ENCODE measurements at regions not wholly inside any gene's neighbourhood (a gene's known extent, or its start where the extent isn't known, plus 50 kb on each side); places are given as distances from the start of the nearest gene placed in this dataset.

- no peak for DNase-seq
Observed at GRCh38 chr12:92574911-92575570, 127.7 kb upstream of the PLEKHG7 start.

DNA sequence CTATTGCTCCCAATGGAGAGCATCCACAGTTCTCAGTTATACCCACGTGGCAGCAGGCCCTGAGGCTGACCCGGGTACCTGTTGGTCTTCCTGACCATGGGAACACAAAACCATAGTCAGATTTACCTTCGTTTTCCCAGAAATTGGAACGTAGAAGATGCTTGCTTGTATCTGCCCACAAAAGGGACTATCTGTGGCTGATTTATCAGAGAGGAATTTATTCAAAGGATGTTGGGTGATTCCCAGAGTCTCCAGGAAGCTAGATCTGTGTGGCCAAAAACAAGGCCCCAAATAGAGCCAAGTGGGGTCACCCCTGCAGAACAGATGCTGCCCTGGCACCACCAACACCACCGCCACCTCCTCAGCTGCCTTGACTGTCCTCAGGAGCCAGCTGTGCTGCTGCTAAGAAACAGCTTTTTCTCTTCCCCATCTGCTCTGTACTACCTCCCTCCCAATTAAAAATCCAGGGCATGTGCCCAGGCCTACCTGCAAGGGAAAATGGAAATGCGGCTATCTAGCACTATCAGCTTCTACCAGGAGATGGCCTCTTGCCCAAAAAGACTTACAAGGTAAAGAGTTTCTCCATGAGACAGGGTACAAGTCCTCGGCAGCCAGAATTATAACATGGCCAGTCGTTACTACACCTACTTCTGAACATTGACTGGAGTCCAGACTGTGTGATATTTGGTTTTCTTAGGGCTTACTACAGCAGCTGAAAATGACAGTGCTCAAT, 128.6 kb upstream of the PLEKHG7 start:
- DNase-seq = peak; percentile 60 to 84

GRCh38 chr12:92573104-92573503, 129.7 kb upstream of the PLEKHG7 start:
- DNase-seq = no peak

DNA sequence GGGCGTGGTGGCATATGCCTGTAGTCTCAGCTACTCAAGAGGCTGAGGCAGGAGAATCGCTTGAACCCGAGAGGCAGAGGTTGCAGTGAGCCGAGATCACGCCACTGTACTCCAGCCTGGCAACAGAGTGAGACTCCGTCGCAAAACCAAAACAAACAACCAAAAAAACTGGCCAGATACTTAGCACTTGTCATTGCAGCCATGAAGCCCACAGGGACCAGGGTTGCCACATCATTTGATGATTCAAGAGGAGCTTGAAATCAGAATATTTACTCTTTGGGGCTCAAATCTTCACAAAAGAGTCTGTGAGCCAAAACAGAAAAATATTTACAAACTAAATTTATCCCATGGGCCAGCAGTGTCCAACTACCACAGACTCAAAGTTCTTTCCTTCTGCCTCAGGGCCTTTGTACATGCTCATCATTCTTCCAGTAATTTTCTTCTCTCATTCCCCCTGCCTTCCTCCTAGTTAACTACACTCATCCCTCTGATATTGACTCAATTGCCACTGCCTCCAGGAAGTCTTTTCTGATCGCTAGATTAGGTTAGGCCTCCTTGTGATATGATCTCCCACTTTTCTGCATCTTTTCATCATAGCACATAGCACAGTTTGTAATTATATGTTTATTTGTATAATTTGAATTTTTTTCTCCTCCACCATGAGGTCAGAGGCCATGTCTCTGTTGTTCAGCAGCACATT, 130.8 kb upstream of the PLEKHG7 start:
- DNase-seq = no peak

DNA sequence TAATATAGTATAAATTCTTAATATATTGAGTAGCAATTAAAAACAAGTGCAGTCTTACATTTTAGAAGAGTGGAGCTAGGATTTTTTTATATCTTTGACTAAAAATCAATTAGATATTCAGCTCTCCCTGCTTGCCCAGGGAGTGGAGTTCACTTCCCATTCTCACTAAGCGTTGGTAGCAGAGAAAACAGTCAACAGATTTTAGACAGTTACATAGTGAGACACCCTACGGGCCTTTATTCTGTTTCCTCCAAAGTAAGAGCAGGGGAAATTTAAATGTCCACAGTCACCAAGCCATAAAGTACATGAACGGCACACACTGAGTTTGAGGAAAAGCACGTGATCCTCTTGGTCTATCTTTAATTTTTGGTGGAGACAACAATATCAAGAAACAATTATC, 131.6 kb upstream of the PLEKHG7 start:
- DNase-seq = no peak

GRCh38 chr12:92570056-92570753, 132.6 kb upstream of the PLEKHG7 start:
- peak; percentile 89 to 95 for DNase-seq

- no peak for DNase-seq
Observed at GRCh38 chr12:92568691-92569090, 134.1 kb upstream of the PLEKHG7 start.

DNA sequence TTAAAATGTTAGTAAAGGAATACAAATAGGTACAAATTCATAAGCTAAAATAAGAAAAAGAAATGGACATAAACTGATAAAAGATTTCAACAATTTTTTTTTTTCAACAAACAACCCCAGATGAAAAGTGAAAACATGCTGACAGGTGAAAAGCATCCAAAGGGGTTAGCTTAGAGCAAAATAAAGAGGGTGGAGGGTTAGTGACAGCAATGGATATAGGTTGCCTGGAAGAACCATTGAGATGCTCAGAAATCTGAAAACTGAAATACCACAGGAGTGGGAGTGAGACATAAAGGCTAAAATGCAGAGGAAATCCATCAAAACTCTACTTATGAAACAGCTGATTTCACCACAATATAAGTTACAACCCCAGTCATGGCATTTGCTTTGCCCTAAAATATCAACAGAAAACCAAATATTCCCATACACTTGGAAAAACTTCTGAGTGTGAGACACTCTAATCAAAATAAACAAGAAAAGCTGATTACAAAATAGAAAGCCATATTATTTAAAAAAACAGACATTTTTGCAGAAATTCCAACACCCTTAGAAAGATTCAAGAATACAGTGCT, 136.3 kb upstream of the PLEKHG7 start:
- DNase-seq = no peak

- DNase-seq = no peak
Observed at GRCh38 chr12:92563819-92564218, 139.0 kb upstream of the PLEKHG7 start.

DNA sequence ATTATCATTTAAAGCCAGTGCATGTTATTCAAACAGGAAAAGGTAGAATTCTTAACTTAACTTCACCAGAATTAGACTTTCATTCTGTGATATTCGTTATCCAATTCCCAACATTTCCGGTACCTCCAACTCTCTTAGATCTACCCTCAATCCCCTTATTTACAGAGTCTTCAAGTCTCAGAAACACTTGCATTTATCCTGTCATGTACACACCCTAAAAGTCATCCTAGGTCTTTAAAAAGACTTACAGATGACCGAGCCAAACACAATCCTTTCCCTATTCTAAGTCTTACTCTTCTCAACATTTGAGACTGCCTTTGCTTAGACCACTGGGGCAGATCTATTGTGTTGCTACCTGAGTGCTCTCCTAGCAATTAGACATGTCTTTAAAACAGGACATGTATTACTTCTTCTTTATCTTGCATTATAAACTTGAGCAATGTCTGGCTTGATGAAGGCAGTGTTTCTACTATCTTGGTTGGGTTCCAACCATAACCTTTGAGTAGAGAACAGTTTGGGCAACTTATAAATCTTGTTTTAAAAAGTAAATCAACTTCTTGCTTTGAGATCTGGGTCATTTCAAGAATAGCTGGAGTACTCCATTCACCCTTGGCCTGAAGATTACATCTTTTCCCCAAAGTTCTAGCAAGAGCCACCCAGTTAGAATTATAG, 140.6 kb upstream of the PLEKHG7 start:
- DNase-seq = no peak

- no peak for DNase-seq
Observed at GRCh38 chr12:92561543-92561899, 141.3 kb upstream of the PLEKHG7 start.

- DNase-seq = no peak
Observed at GRCh38 chr12:92560713-92561542, 141.9 kb upstream of the PLEKHG7 start.

DNA sequence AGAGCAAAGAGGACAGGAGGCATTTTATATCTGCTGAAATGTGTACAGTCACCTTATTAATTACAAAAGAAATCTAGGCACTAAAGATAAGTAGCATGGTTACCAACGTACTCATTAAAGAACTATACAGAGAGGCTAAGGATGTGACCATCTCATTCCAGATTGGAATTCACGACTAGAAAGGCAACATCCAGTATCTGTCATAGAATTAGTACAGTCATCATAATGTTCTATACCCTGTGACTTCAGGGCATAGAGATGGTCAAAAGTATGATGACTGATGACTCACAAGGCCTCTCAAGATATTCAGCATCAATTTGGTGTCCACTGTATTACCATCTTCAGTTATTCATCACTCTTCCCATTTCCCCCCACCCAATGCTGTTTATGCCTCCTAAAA, 144.0 kb upstream of the PLEKHG7 start:
- no peak for DNase-seq

- no peak for DNase-seq
Observed at GRCh38 chr12:92558215-92558773, 144.5 kb upstream of the PLEKHG7 start.

DNA sequence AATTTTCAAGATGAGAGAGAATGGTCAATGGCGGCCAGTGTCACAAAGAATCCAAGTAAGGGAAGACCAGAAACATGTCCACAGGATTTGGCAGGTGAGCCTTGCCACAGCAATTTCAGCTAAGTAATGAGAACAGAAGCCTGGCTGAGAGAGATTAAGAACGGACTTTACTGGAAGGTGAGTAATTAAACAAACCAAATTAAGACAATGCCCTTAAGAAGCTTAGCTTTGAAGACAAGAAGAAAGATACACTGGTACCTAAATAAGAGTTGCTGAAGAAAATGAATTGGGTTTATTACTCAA, 145.4 kb upstream of the PLEKHG7 start:
- no peak for DNase-seq

DNA sequence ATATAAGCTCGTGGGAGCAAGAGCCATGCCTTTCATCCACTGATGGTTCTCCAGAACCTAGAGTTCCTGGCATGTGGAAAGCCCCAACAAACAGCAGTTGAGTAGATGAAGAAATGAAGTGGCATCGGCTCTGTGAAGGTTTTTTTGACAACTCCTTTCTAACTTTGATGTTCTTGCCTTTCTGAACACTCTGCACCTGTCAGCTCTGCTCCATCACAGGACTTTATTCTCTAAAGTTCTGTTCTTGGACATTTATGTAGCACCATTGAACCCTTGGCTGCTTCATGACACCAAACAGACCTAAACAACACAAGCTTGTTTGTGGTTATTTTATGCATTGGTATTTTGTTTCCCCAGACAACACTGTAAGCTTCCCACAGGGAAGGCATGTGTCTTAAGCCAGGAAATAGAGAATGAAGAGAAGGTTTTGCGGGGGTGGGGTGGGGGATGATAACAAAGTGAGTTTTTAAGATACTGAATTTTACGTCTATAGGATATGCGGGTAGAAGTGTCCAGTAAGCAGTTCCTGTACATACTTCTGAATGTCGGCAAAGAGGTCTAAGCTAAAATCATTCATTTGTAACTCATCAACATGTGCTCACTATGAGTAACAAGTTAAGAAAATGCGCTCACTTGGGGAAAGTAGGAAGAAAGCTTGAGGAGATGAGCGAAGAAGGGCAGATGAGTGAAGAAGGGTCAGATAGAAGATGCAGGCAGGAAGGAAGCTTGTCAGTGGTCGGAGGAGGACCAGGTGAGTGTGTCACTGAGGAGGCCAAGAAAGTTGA, 146.0 kb upstream of the PLEKHG7 start:
- DNase-seq = no peak

DNA sequence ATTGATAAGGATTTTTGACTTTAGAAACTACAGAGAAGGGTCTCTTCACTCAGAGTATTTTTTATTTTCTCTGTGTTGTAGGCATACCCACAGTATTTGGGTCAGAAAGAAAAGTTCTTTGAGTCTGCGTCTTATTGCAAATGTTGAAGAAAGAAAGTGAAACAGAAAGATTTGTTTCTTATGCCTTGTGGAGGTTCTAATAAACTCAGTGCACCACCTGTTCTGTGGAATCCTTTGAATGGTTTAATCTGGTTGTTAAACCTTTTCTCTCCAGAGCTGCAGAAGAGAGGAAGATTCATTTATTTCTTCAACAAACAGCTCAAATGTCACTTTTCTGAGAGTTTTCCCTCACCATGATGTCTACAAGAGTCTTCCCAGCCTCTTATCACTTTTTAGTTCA, 146.6 kb upstream of the PLEKHG7 start:
- no peak for DNase-seq

GRCh38 chr12:92554158-92555073, 148.4 kb upstream of the PLEKHG7 start:
- no peak for DNase-seq

GRCh38 chr12:92553389-92553788, 149.4 kb upstream of the PLEKHG7 start:
- peak in 1 of 2 experiments; percentile 29 for DNase-seq

Data from NCI-H524 (cell line).